Osteoblast (primary cell): ENCODE measurements at regions not wholly inside any gene's neighbourhood (a gene's known extent, or its start where the extent isn't known, plus 50 kb on each side); places are given as distances from the start of the nearest gene placed in this dataset.

Experiments
- DNase-seq: peaks from one replicate; pipeline ENCODE4 v3.0.0; 2011; ENCODE audit warnings: low spot score, mixed read lengths; ENCODE audit not compliant: insufficient read length; ENCODE audit errors: missing footprints
- H2AFZ ChIP-seq: 2 replicates; pipeline ENCODE4 v1.6.0; 2011; ENCODE audit warnings: mild to moderate bottlenecking, low read length
- H3K27ac ChIP-seq: 2 replicates; pipeline ENCODE4 v1.5.1; 2011; ENCODE audit warnings: mild to moderate bottlenecking, low read depth, low read length, moderate library complexity
- H3K27me3 ChIP-seq: 2 replicates; pipeline ENCODE4 v1.6.0; 2012; ENCODE audit warnings: mild to moderate bottlenecking, control low read depth, inconsistent platforms, low read length, moderate library complexity; ENCODE audit not compliant: insufficient read depth
- H3K36me3 ChIP-seq: 2 replicates; pipeline ENCODE4 v1.5.1; 2011; ENCODE audit warnings: mild to moderate bottlenecking, low read length, control low read depth, moderate library complexity; ENCODE audit not compliant: insufficient read depth
- H3K4me1 ChIP-seq: 2 replicates; pipeline ENCODE4 v1.5.1; 2011; ENCODE audit warnings: mild to moderate bottlenecking, low read length, control low read depth, moderate library complexity; ENCODE audit not compliant: insufficient read depth
- H3K4me2 ChIP-seq: 2 replicates; pipeline ENCODE4 v1.6.0; 2011; ENCODE audit warnings: mild to moderate bottlenecking, low read length; ENCODE audit not compliant: insufficient read depth
- H3K4me3 ChIP-seq: fragments of 200-600 bp; sonication (generic); 3 replicates; pipeline ENCODE4 v1.5.1; 2012; ENCODE audit warnings: mild to moderate bottlenecking, low read length, inconsistent platforms; ENCODE audit not compliant: insufficient read depth
- H3K79me2 ChIP-seq: 2 replicates; pipeline ENCODE4 v1.6.0; 2012; ENCODE audit warnings: mild to moderate bottlenecking, low read length, control low read depth, inconsistent platforms; ENCODE audit not compliant: insufficient read depth
- H3K9me3 ChIP-seq: 2 replicates; pipeline ENCODE4 v1.5.1; 2011; ENCODE audit warnings: low read depth, low read length, control low read depth
- H4K20me1 ChIP-seq: 2 replicates; pipeline ENCODE4 v1.6.0; 2012; ENCODE audit warnings: mild to moderate bottlenecking, low read length, control low read depth; ENCODE audit not compliant: insufficient read depth
- TF ChIP-seq, protein P1 (sequence below): IDR thresholded peaks from 2 replicates; pipeline ENCODE4 v1.5.1; 2011; ENCODE audit warnings: mild to moderate bottlenecking, low read depth, low read length, moderate library complexity; ENCODE audit errors: extremely low read depth

DNA sequence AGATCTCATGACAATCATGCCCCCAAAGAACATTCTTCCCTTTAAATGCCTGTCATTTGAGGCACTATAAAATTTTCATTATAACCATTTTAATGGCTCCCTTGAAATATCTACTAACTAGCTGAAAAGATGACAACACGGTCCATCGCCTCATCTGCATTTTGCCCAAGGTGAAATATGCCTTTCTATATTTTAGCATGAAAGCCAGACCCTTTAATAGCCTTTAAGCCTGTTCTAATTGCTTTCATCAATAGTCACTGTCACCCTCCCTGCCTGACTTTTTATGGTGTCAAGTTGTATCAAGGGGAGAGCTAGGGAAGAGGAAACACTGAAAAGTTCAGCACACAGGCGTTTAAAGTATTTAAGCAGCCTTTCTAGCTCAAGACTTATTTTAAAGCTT, 144.1 kb upstream of the PRICKLE2 start:
- no peaks in the 10 kb centered on the region for H3K79me2 ChIP-seq
- H4K20me1 ChIP-seq = no peaks in the 10 kb centered on the region
- no peak for DNase-seq
- H3K27ac ChIP-seq = no peak overlapping the region
- H3K36me3 ChIP-seq = no peaks in the 10 kb centered on the region
- TF ChIP-seq, protein P1, sequence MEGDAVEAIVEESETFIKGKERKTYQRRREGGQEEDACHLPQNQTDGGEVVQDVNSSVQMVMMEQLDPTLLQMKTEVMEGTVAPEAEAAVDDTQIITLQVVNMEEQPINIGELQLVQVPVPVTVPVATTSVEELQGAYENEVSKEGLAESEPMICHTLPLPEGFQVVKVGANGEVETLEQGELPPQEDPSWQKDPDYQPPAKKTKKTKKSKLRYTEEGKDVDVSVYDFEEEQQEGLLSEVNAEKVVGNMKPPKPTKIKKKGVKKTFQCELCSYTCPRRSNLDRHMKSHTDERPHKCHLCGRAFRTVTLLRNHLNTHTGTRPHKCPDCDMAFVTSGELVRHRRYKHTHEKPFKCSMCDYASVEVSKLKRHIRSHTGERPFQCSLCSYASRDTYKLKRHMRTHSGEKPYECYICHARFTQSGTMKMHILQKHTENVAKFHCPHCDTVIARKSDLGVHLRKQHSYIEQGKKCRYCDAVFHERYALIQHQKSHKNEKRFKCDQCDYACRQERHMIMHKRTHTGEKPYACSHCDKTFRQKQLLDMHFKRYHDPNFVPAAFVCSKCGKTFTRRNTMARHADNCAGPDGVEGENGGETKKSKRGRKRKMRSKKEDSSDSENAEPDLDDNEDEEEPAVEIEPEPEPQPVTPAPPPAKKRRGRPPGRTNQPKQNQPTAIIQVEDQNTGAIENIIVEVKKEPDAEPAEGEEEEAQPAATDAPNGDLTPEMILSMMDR = no peak
- H2AFZ ChIP-seq = no peak overlapping the region
- no peaks in the 10 kb centered on the region for H3K9me3 ChIP-seq
- no peak overlapping the region for H3K4me2 ChIP-seq
- H3K4me1 ChIP-seq = no peaks in the 10 kb centered on the region
- peaks cover 6% of the 10 kb centered on the region for H3K27me3 ChIP-seq
- H3K4me3 ChIP-seq = no peak overlapping the region

DNA sequence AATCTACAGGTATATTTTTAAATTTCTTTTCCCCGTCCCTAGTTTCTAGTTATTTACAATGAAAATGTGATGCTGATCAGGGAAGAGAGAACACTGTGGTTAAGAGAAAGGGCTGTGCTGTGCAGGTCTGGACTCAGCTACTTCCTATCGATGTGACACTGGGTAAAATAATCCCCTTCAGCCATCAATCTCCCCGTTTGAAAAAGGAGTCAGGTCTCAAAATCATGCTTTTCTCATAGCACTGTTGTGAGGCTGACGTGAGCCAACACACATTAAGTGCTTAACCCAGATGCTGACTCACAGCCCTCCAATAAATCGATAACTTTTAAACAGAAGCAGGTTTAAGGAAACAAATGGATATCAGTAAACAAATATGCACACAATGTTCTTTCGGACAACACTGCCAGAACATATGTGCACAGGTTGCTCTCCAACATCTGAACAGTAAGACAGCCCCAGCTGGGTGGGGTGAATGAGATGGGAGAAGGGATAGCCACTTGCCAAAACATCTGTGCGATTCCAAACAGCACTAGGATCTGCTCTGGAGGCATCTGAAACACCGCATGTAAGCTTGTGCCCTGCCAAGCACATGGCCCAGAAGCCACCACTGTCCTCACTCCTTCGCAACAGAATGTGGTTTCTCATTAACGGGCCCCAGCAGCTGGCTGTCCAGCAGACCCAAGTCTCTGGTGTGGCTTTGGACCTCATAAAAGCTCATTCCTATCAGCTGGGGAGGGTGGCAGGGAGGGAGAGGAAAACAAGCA, 143.2 kb upstream of the PRICKLE2 start:
- Histone ChIP-seq H3K27ac (no peak overlapping the region), H3K4me3 (no peak overlapping the region), H3K4me1 (no peaks in the 10 kb centered on the region), H3K4me2 (no peak overlapping the region), H3K36me3 (no peaks in the 10 kb centered on the region), H3K9me3 (no peaks in the 10 kb centered on the region), H3K79me2 (no peaks in the 10 kb centered on the region), H4K20me1 (no peaks in the 10 kb centered on the region), H2AFZ (peak overlapping the region; percentile 14), H3K27me3 (peaks cover 6% of the 10 kb centered on the region)
- no peak for DNase-seq
- TF ChIP-seq, protein P1 = no peak

DNA sequence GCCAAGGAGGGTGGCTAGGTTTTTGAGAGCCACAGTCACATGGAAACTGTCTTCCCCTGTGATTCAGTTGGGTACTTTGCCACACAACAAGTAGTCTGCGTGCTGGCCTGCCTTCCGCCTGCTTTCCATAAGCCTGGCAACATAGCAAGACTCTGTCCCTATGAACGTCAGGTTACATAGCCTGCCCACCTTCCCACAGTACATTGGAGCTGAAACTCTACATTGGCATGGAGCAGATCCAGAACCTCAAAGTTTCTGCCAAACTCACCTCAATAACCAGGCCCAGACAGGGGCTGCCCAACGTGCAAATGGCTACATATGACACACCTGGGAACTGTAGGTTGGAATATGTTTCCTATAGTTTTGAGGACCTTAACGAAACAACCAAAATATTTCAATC, 140.6 kb upstream of the PRICKLE2 start:
- H4K20me1 ChIP-seq = no peaks in the 10 kb centered on the region
- no peaks in the 10 kb centered on the region for H3K9me3 ChIP-seq
- H2AFZ ChIP-seq = no peak overlapping the region
- H3K79me2 ChIP-seq = no peaks in the 10 kb centered on the region
- H3K4me3 ChIP-seq = no peak overlapping the region
- H3K27ac ChIP-seq = no peak overlapping the region
- H3K4me2 ChIP-seq = no peak overlapping the region
- TF ChIP-seq, protein P1 = no peak
- H3K27me3 ChIP-seq = peaks cover 6% of the 10 kb centered on the region
- no peaks in the 10 kb centered on the region for H3K4me1 ChIP-seq
- DNase-seq = no peak
- no peaks in the 10 kb centered on the region for H3K36me3 ChIP-seq

DNA sequence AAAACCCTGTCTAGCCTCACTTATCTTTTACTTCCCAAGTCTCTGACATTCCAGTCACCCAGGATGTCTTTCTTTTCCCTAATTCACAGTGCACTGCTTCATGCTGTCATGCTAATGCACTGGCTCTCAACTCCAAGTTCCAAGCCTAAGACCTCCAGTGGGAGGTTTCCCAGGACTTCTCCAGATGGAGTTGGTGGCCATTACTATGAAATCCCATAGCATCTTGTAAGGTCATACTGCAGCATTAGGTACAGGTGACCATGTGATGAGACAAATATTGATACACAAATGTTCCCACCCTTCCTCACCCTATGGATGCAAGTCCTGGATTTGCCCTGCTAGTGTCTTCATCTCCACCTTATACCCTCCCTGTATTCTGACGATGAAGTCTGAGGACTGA, 138.6 kb upstream of the PRICKLE2 start:
- Histone ChIP-seq H3K27me3 (no peaks in the 10 kb centered on the region), H4K20me1 (no peaks in the 10 kb centered on the region), H3K4me3 (no peak overlapping the region), H3K79me2 (no peaks in the 10 kb centered on the region), H3K27ac (no peak overlapping the region), H3K4me2 (no peak overlapping the region), H2AFZ (no peak overlapping the region), H3K9me3 (no peaks in the 10 kb centered on the region), H3K36me3 (no peaks in the 10 kb centered on the region), H3K4me1 (no peaks in the 10 kb centered on the region)
- TF ChIP-seq, protein P1 = no peak
- no peak for DNase-seq
